NB4 (cell line): ENCODE measurements at regions not wholly inside any gene's neighbourhood (a gene's known extent, or its start where the extent isn't known, plus 50 kb on each side); places are given as distances from the start of the nearest gene placed in this dataset.

Experiments
- DNase-seq: peaks from one replicate; pipeline ENCODE4 v3.0.0; 2010; ENCODE audit warnings: low read depth
- H3K4me3 ChIP-seq: one replicate; pipeline ENCODE4 v1.5.1; 2011; ENCODE audit warnings: mild to moderate bottlenecking, low read depth, low read length, moderate library complexity
- MYC ChIP-seq: IDR thresholded peaks from 2 replicates; pipeline ENCODE4 v1.6.1; 2011; ENCODE audit warnings: low read depth, low read length
- POLR2A ChIP-seq: IDR thresholded peaks from 2 replicates; pipeline ENCODE4 v1.6.1; 2011; ENCODE audit warnings: mild to moderate bottlenecking; ENCODE audit not compliant: insufficient read length; ENCODE audit errors: extremely low read depth
- TF ChIP-seq, protein P1 (sequence below): IDR thresholded peaks from 2 replicates; pipeline ENCODE4 v1.6.1; 2011; ENCODE audit warnings: low read depth, low read length
- TF ChIP-seq, protein P2 (sequence below): IDR thresholded peaks from one replicate; pipeline ENCODE4 v1.5.1; 2012; ENCODE audit warnings: low read depth, low read length

DNA sequence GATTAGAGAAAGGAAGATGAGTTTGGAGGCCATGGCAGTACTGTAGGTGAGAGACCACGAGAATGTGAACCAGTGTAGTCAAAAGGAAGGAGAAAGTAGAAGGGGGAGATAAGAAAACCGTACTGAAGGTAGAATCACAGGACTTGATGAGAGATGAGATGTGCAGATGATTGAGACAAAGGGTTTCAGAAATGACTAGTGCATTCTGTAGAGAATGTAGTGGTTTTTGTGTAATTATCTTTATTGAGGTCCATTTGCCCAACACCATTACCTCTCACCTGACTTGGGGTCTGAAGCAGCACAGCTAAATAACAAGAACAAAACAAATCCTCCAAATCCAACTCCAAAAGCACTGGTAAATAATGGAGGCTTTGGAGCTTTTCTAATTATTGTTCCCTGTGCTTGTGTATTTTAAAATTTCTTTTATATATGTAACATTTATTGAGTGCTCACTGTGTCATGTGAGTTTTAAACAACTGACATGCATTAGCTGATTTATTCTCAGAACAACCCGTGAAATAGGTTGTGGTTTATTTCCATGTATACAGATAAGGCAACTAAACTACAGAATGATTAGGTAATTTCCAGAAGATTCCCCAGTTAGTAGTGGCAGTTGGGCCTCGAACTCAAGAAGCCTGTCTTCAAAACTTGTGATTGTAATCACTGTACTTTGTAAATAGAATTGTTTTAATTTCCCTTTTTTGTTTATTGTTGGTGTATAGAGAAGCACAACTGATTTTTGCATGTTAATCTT, 390.0 kb downstream of the AEBP2 start:
- DNase-seq: no peak
- TF ChIP-seq, protein P1, sequence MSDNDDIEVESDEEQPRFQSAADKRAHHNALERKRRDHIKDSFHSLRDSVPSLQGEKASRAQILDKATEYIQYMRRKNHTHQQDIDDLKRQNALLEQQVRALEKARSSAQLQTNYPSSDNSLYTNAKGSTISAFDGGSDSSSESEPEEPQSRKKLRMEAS: no peak
- no peak for TF ChIP-seq MYC

DNA sequence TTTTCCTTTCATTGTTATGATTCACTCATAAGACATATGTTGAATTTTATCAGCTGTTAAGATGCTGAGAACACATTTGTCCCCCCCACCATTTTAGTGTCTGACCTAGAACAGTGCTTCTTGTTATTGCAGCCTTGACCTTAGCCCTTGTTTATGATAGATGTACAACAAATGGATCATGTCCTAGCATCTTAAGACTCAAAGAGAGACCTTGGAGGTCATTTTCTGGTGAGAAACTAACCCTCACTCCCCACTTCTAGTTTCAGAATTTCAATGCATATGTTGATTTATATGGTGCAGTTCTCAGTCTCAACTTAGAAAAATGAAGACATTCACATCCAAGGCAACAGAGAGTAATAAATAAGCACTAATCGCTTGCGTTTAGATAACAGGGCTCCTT, 391.2 kb downstream of the AEBP2 start:
- TF ChIP-seq, protein P1: no peak
- TF ChIP-seq, protein P2, sequence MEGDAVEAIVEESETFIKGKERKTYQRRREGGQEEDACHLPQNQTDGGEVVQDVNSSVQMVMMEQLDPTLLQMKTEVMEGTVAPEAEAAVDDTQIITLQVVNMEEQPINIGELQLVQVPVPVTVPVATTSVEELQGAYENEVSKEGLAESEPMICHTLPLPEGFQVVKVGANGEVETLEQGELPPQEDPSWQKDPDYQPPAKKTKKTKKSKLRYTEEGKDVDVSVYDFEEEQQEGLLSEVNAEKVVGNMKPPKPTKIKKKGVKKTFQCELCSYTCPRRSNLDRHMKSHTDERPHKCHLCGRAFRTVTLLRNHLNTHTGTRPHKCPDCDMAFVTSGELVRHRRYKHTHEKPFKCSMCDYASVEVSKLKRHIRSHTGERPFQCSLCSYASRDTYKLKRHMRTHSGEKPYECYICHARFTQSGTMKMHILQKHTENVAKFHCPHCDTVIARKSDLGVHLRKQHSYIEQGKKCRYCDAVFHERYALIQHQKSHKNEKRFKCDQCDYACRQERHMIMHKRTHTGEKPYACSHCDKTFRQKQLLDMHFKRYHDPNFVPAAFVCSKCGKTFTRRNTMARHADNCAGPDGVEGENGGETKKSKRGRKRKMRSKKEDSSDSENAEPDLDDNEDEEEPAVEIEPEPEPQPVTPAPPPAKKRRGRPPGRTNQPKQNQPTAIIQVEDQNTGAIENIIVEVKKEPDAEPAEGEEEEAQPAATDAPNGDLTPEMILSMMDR: no peak
- TF ChIP-seq MYC: no peak
- TF ChIP-seq POLR2A: no peak
- no peak for DNase-seq

More for the DNA sequence above, 390.0 kb downstream of the AEBP2 start:
- no peak overlapping the region for H3K4me3 ChIP-seq

DNA sequence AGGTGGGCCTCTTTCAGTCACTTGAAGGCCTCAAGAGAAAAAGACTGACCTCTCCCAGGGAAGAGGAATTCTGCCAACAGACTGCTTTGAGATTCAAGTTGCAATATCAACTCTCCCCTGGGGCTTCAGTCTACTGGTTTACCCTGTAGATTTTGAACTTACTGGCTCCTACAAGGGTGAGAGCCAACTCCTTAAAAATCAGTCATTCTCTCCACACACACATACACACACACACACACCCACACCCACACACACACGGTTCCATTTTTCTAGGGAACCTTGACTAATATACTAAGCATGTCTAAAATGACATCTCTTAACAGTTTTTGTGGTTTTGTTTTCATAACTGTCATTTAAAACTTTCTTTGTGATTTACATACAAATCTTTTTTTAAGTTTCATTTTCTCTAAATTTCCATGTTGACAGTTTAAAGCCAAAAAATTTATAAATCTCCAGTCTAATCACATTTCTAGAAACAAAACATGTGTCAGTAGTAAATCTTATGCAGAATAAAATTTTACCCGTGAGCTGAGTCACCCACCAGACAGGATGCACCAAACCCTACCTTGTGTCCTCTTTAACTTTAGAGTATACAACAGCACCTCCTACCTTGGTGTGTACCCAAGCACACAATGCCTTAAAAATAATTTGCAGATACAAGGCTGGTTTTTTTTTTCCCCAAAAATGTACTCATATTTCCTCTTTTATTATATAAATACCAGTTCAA, 394.6 kb downstream of the AEBP2 start:
- H3K4me3 ChIP-seq: no peak overlapping the region
- TF ChIP-seq, protein P1: no peak
- TF ChIP-seq, protein P2: no peak
- TF ChIP-seq POLR2A: no peak
- TF ChIP-seq MYC: no peak
- DNase-seq: no peak

More for the DNA sequence above, 391.2 kb downstream of the AEBP2 start:
- H3K4me3 ChIP-seq: no peak overlapping the region

DNA sequence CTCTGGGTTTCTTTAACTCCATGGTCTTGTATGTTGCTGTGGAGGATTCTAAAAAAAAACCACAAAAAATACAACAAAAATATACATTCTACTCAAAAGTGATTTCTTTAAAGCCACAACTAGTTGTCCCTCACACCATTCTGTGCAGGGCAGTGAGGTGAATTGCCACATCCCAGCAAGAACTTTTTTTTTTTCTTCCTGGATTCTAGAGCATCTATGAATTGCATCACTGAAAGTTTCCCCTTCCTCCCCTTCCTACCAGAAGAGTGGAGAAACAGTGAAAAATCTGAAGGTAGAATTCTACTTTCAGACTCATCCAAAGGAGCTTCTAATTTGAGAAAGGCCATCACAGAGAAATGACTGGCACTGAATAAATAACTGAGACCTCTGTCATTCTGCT, 395.3 kb downstream of the AEBP2 start:
- TF ChIP-seq MYC: no peak
- TF ChIP-seq POLR2A: no peak
- TF ChIP-seq, protein P1: no peak
- TF ChIP-seq, protein P2: no peak
- no peak for DNase-seq
- H3K4me3 ChIP-seq: no peak overlapping the region

DNA sequence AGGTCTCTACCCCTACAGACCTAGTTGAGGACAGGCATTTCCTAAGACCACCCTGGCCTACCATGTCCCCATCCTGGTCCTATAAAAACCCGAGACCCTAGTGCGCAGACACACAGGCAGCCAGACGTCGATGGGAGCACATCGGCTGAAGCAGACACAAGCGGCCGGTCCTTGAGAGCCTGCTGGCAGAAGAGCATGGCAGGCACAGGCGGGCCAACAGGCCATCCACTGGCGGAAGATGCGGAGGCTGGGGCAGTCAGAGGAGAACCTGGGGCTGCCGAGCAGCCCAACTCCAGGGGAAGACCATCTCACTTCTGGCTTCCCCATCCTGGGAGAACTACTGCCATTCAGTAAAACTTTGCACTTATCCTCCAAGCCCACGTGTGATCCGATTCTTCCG, 396.8 kb downstream of the AEBP2 start:
- DNase-seq: no peak
- H3K4me3 ChIP-seq: no peak overlapping the region
- TF ChIP-seq, protein P1: no peak
- TF ChIP-seq MYC: no peak
- TF ChIP-seq, protein P2: no peak
- TF ChIP-seq POLR2A: no peak

DNA sequence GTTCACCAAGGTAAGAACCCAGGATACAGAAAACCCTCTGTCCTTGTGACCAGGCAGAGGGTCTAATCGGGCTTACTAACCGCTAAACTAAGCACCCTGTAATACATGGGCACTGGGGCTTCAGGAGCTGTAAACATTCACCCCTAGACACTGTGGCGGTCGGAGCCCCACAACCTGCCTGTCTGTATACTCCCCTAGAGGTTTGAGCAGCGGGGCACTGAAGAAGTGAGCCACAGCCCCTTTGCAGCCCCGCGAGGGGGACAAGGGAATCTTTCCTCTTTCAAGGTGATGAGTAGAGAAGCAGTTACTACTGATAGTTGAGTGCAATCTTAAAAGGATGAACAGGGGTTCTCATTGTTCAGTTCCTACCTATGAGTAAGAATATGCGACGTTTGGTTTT, 397.2 kb downstream of the AEBP2 start:
- TF ChIP-seq, protein P1: no peak
- TF ChIP-seq, protein P2: no peak
- TF ChIP-seq MYC: no peak
- TF ChIP-seq POLR2A: no peak
- DNase-seq: no peak
- H3K4me3 ChIP-seq: no peak overlapping the region
